HepG2 (cell line): ENCODE measurements at regions not wholly inside any gene's neighbourhood (a gene's known extent, or its start where the extent isn't known, plus 50 kb on each side); places are given as distances from the start of the nearest gene placed in this dataset.

Experiments
- ATAC-seq: fragments of 200-7000 bp; cut with Tn5 transposase; 3 replicates; pipeline ENCODE4 v1.9.1; 2020; ENCODE audit warnings: mild to moderate bottlenecking, moderate library complexity
- BruUV-seq: library from RNA; stranded (reverse); fragments of 400-500 nt; replicated peaks from 2 replicates; lab custom pipeline; 2021; lab: Mats Ljungman, UMichigan
- CTCF ChIA-PET: fragments of 300-600 bp; formaldehyde crosslinking; extraction: SDS; loops from one replicate; lab custom pipeline; 2021; ENCODE audit warnings: low total read pairs, inconsistent platforms, low intra/inter-chr PET ratio; lab: Yijun Ruan, JAX
- POLR2A ChIA-PET: fragments of 350-600 bp; sonication (Branson Sonifier 250); formaldehyde crosslinking; loops from one replicate; lab custom pipeline; 2020; ENCODE audit warnings: antibody characterized with exemption, inconsistent platforms; lab: Yijun Ruan, JAX
- DNase-seq: peaks from one replicate; pipeline ENCODE4 v3.0.0-alpha.2; 2015; ENCODE audit warnings: low spot score
- FAIRE-seq: peaks from 3 replicates; lab custom pipeline; 2011; peaks lifted over from hg19 to GRCh38; lab: Jason Lieb, UNC
- H2AFZ ChIP-seq: one replicate; pipeline ENCODE4 v1.6.1; 2011; ENCODE audit warnings: low read length, inconsistent platforms
- H3K27ac ChIP-seq: fragments of 300-600 bp; 3 replicates; pipeline ENCODE4 v1.8.0; 2011; ENCODE audit warnings: mixed run types, mild to moderate bottlenecking, mixed read lengths, low read length, inconsistent platforms; ENCODE audit not compliant: insufficient read depth; ENCODE audit errors: extremely low read length
- H3K27me3 ChIP-seq, 2 experiments: fragments of 200-600 bp in 1 of 2; 2 replicates in 1 of 2; 3 replicates in 1 of 2; pipeline versions ENCODE4 v1.6.0 to v1.8.0; 2011; ENCODE audit warnings: low read length in 2 of 2, mild to moderate bottlenecking in 2 of 2, moderate library complexity in 2 of 2, inconsistent platforms in 1 of 2; ENCODE audit not compliant: insufficient read depth in 2 of 2, control insufficient read depth in 1 of 2
- H3K36me3 ChIP-seq, 2 experiments: fragments of 200-600 bp in 1 of 2; replicated peaks in 1 of 2; 2 replicates in 1 of 2; 3 replicates in 1 of 2; pipeline versions ENCODE4 v1.5.1 to v1.8.0; 2011; ENCODE audit warnings: low read length in 2 of 2, inconsistent platforms in 1 of 2; ENCODE audit not compliant: insufficient read depth in 2 of 2, control insufficient read depth in 1 of 2
- H3K4me1 ChIP-seq: 2 replicates; pipeline ENCODE4 v1.5.1; 2012; ENCODE audit warnings: low read length, inconsistent platforms; ENCODE audit not compliant: insufficient read depth
- H3K4me2 ChIP-seq: 2 replicates; pipeline ENCODE4 v1.6.0; 2011; ENCODE audit warnings: low read depth, low read length, inconsistent platforms
- H3K4me3 ChIP-seq, 3 experiments: fragments of 200-600 bp in 1 of 3; sonication (generic), shearing (Covaris generic) in 1 of 3; replicated peaks in 1 of 3; 2 replicates each; pipeline ENCODE4 v1.5.1; 2011 to 2016; ENCODE audit warnings: low read length in 3 of 3, inconsistent platforms in 2 of 3, low read depth in 2 of 3, mild to moderate bottlenecking in 2 of 3, control low read depth in 1 of 3, mixed read lengths in 1 of 3; ENCODE audit not compliant: insufficient read depth in 1 of 3
- H3K79me2 ChIP-seq: one replicate; pipeline ENCODE4 v1.6.1; 2011; ENCODE audit warnings: low read length, inconsistent platforms; ENCODE audit not compliant: insufficient read depth
- H3K9ac ChIP-seq: 2 replicates; pipeline ENCODE4 v1.6.0; 2011; ENCODE audit warnings: mild to moderate bottlenecking, low read depth, low read length, inconsistent platforms; ENCODE audit not compliant: insufficient read depth
- H3K9me3 ChIP-seq: 2 replicates; pipeline ENCODE4 v1.5.1; 2012; ENCODE audit warnings: mild to moderate bottlenecking, low read length
- H4K20me1 ChIP-seq: 2 replicates; pipeline ENCODE4 v1.6.0; 2011; ENCODE audit warnings: inconsistent platforms, mild to moderate bottlenecking, low read length, moderate library complexity; ENCODE audit not compliant: insufficient read depth
- ATF7 ChIP-seq, 2 experiments: fragments of 450-650 bp in 1 of 2; sonication (generic) in 1 of 2; formaldehyde crosslinking in 1 of 2; IDR thresholded peaks; 2 replicates each; pipeline versions ENCODE4 v1.4.0 to v1.6.1; 2016 to 2020; ENCODE audit warnings: antibody characterized with exemption in 1 of 2, mild to moderate bottlenecking in 1 of 2, missing genetic modification reagents in 1 of 2
- HNRNPH1 ChIP-seq: fragments of 200-400 bp; formaldehyde crosslinking; optimal IDR thresholded peaks from 2 replicates; pipeline ENCODE3; 2017; ENCODE audit warnings: mild to moderate bottlenecking, low read depth, low read length
- KMT2A ChIP-seq: sonication (generic); formaldehyde crosslinking; IDR thresholded peaks from 2 replicates; pipeline ENCODE4 v1.4.0; 2020; ENCODE audit warnings: missing genetic modification reagents
- RORA ChIP-seq: sonication (generic); formaldehyde crosslinking; IDR thresholded peaks from 2 replicates; pipeline ENCODE4 v1.5.0; 2020; ENCODE audit warnings: mild to moderate bottlenecking, missing genetic modification reagents, moderate library complexity
- SKI ChIP-seq: fragments of 450-650 bp; IDR thresholded peaks from one replicate; pipeline ENCODE4 v1.6.1; 2018; ENCODE audit warnings: mild to moderate bottlenecking; ENCODE audit not compliant: partially characterized antibody
- U2AF1 ChIP-seq: fragments of 200-400 bp; formaldehyde crosslinking; optimal IDR thresholded peaks from 2 replicates; pipeline ENCODE3; 2017; ENCODE audit warnings: mild to moderate bottlenecking, low read depth, low read length
- ZBTB21 ChIP-seq: sonication (generic); formaldehyde crosslinking; IDR thresholded peaks from 2 replicates; pipeline ENCODE4 v1.4.0; 2020; ENCODE audit warnings: missing genetic modification reagents
- ZFAT ChIP-seq: sonication (generic); formaldehyde crosslinking; conservative IDR thresholded peaks from 2 replicates; pipeline ENCODE4 v1.8.1; 2023; ENCODE audit warnings: missing genetic modification reagents, inconsistent platforms
- ZFY ChIP-seq: sonication (generic); formaldehyde crosslinking; IDR thresholded peaks from 2 replicates; pipeline ENCODE4 v1.4.0; 2020; ENCODE audit warnings: missing genetic modification reagents
- ZNF441 ChIP-seq: sonication (generic); formaldehyde crosslinking; IDR thresholded peaks from 2 replicates; pipeline ENCODE4 v1.7.0; 2021; ENCODE audit warnings: missing genetic modification reagents, borderline replicate concordance
- in situ Hi-C: cut with HindIII; loops from 2 replicates; pipeline ENCODE4 v1.10.0; 2017; ENCODE audit warnings: low pct_unique_long_range_greater_than_20kb; ENCODE audit not compliant: extremely low pct_ligation_motif_present
- intact Hi-C: fragments of 100-400 bp; cut with micrococcal nuclease; formaldehyde crosslinking; loops from one replicate; pipeline ENCODE4 v1.10.0; 2022; ENCODE audit not compliant: unreplicated experiment
- TF ChIP-seq, protein P1 (sequence below): sonication (generic); formaldehyde crosslinking; IDR thresholded peaks from 2 replicates; pipeline ENCODE4 v1.5.0; 2020; ENCODE audit warnings: missing genetic modification reagents
- TF ChIP-seq, protein P2 (sequence below): IDR thresholded peaks from 2 replicates; pipeline ENCODE4 v1.6.1; 2016; ENCODE audit warnings: mild to moderate bottlenecking
- TF ChIP-seq, protein P3 (sequence below): sonication (generic); formaldehyde crosslinking; IDR thresholded peaks from 2 replicates; pipeline ENCODE4 v1.5.1; 2020; ENCODE audit warnings: missing genetic modification reagents, mild to moderate bottlenecking, borderline replicate concordance

DNA sequence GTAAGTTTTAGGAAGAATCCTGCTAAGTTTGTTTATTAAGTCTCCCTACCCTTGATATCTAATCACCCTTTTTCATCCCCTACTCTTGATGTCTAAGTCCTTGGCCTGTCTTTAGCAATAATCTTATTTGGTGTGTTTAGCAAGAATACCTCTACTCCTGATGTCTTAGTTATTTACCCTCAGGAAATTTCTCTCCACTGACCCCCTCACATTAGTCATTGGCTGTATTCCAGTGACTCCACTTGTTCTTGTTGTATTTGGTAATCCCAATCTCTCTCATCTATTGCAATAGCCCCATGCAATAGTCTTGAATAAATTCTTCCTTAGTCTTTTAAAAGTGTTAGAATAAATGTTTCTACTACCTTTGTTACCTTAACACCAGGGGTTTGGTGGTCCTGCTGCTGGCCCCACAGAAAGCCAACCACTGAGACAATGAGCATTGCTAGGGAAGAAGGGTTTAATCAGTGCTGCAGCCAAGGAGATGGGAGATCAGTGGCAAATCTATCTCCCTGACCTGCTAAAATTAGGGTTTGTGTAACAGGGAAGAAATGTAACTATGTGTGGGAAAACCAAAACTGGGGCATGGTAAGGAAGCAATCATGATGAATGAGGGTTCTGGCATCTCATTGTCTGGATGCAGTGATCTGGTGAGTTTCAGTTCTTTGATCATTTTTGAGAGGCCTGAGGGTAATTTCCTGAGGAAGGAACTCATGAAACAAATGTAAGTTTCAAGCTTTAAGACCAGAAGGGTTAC is 236.4 kb upstream of the DAB2 start:
- H3K36me3 ChIP-seq: no peaks in the 10 kb centered on the region
- H3K27ac ChIP-seq: no peak overlapping the region
- ATAC-seq: no peak
- no peak for FAIRE-seq
- H2AFZ ChIP-seq: no peak overlapping the region
- no peak overlapping the region for H3K4me3 ChIP-seq
- H3K79me2 ChIP-seq: no peaks in the 10 kb centered on the region
- POLR2A ChIA-PET: no interaction called here
- in situ Hi-C loops: no loop called here
- no peaks in the 10 kb centered on the region for H3K9me3 ChIP-seq
- BruUV-seq: no TSS peak
- CTCF ChIA-PET: no interaction called here
- H3K4me1 ChIP-seq: no peaks in the 10 kb centered on the region
- no peaks in the 10 kb centered on the region for H3K27me3 ChIP-seq
- no peaks in the 10 kb centered on the region for H4K20me1 ChIP-seq
- no peak overlapping the region for H3K9ac ChIP-seq
- intact Hi-C loops: no loop called here
- no peak overlapping the region for H3K4me2 ChIP-seq
- no peak for DNase-seq
- TF ChIP-seq, protein P1, sequence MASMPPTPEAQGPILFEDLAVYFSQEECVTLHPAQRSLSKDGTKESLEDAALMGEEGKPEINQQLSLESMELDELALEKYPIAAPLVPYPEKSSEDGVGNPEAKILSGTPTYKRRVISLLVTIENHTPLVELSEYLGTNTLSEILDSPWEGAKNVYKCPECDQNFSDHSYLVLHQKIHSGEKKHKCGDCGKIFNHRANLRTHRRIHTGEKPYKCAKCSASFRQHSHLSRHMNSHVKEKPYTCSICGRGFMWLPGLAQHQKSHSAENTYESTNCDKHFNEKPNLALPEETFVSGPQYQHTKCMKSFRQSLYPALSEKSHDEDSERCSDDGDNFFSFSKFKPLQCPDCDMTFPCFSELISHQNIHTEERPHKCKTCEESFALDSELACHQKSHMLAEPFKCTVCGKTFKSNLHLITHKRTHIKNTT: no peak
- no peak for TF ChIP-seq RORA (CRISPR knock-in tag)
- TF ChIP-seq ZNF441: no peak
- TF ChIP-seq U2AF1: no peak
- no peak for TF ChIP-seq KMT2A
- no peak for TF ChIP-seq ATF7 (IDR thresholded peaks at IDR 0.05)
- TF ChIP-seq ATF7 (CRISPR knock-in tag; IDR thresholded peaks at IDR 0.05): no peak
- TF ChIP-seq, protein P2, sequence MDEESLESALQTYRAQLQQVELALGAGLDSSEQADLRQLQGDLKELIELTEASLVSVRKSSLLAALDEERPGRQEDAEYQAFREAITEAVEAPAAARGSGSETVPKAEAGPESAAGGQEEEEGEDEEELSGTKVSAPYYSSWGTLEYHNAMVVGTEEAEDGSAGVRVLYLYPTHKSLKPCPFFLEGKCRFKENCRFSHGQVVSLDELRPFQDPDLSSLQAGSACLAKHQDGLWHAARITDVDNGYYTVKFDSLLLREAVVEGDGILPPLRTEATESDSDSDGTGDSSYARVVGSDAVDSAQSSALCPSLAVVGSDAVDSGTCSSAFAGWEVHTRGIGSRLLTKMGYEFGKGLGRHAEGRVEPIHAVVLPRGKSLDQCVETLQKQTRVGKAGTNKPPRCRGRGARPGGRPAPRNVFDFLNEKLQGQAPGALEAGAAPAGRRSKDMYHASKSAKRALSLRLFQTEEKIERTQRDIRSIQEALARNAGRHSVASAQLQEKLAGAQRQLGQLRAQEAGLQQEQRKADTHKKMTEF (CRISPR knock-in tag): no peak
- no peak for TF ChIP-seq SKI
- TF ChIP-seq ZFAT: no peak
- TF ChIP-seq, protein P3, sequence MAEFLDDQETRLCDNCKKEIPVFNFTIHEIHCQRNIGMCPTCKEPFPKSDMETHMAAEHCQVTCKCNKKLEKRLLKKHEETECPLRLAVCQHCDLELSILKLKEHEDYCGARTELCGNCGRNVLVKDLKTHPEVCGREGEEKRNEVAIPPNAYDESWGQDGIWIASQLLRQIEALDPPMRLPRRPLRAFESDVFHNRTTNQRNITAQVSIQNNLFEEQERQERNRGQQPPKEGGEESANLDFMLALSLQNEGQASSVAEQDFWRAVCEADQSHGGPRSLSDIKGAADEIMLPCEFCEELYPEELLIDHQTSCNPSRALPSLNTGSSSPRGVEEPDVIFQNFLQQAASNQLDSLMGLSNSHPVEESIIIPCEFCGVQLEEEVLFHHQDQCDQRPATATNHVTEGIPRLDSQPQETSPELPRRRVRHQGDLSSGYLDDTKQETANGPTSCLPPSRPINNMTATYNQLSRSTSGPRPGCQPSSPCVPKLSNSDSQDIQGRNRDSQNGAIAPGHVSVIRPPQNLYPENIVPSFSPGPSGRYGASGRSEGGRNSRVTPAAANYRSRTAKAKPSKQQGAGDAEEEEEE (CRISPR knock-in tag): no peak
- TF ChIP-seq ZBTB21: no peak
- TF ChIP-seq HNRNPH1: no peak
- no peak for TF ChIP-seq ZFY
